ENCODE measurements at regions not wholly inside any gene's neighbourhood (a gene's known extent, or its start where the extent isn't known, plus 50 kb on each side); places are given as distances from the start of the nearest gene placed in this dataset.

GRCh38 chr16:85310868-85311585, 198.8 kb upstream of the CIBAR2 start:
- DNase-seq (ENCODE audit: low spot score) = no peak

- no peak for DNase-seq (ENCODE audit: low spot score)
Measured at GRCh38 chr16:85311741-85312140, 199.5 kb upstream of the CIBAR2 start.

- no peak for DNase-seq (ENCODE audit: low spot score)
Measured at GRCh38 chr16:85312174-85312573, 199.9 kb upstream of the CIBAR2 start.

GRCh38 chr16:85312642-85313525, 200.6 kb upstream of the CIBAR2 start:
- peak; percentile 23 for DNase-seq (ENCODE audit: low spot score)

GRCh38 chr16:85313526-85314301, 201.4 kb upstream of the CIBAR2 start:
- DNase-seq (ENCODE audit: low spot score) = no peak

- DNase-seq (ENCODE audit: low spot score) = no peak
Measured at GRCh38 chr16:85314512-85314971, 202.3 kb upstream of the CIBAR2 start.

- no peak for DNase-seq (ENCODE audit: low spot score)
Measured at GRCh38 chr16:85315866-85316265, 203.6 kb upstream of the CIBAR2 start.

GRCh38 chr16:85316321-85316919, 204.1 kb upstream of the CIBAR2 start:
- peak; percentile 71 for DNase-seq (ENCODE audit: low spot score)

GRCh38 chr16:85316944-85317343, 204.7 kb upstream of the CIBAR2 start:
- no peak for DNase-seq (ENCODE audit: low spot score)

GRCh38 chr16:85317704-85318103, 205.4 kb upstream of the CIBAR2 start:
- no peak for DNase-seq (ENCODE audit: low spot score)

GRCh38 chr16:85319208-85319983, 207.1 kb upstream of the CIBAR2 start:
- DNase-seq (ENCODE audit: low spot score) = no peak

GRCh38 chr16:85319984-85320440, 207.7 kb upstream of the CIBAR2 start:
- DNase-seq (ENCODE audit: low spot score) = no peak

- DNase-seq (ENCODE audit: low spot score) = no peak
Measured at GRCh38 chr16:85320677-85321385, 208.6 kb upstream of the CIBAR2 start.

GRCh38 chr16:85321509-85322271, 209.4 kb upstream of the CIBAR2 start:
- peak; percentile 32 for DNase-seq (ENCODE audit: low spot score)

GRCh38 chr16:85323230-85323960, 211.1 kb upstream of the CIBAR2 start:
- no peak for DNase-seq (ENCODE audit: low spot score)

GRCh38 chr16:85323961-85324253, 211.6 kb upstream of the CIBAR2 start:
- DNase-seq (ENCODE audit: low spot score) = no peak

GRCh38 chr16:85324488-85324887, 212.2 kb upstream of the CIBAR2 start:
- DNase-seq (ENCODE audit: low spot score) = no peak

GRCh38 chr16:85326113-85326793, 214.0 kb upstream of the CIBAR2 start:
- DNase-seq (ENCODE audit: low spot score) = no peak

- no peak for DNase-seq (ENCODE audit: low spot score)
Measured at GRCh38 chr16:85326794-85327181, 214.5 kb upstream of the CIBAR2 start.

All from kidney tubule cell (primary cell).